ENCODE measurements at regions not wholly inside any gene's neighbourhood (a gene's known extent, or its start where the extent isn't known, plus 50 kb on each side); places are given as distances from the start of the nearest gene placed in this dataset.

GRCh38 chr3:167116120-167116922 is 263.8 kb downstream of the ZBBX start:
- BruUV-seq (replicated peaks) = no TSS peak
- H3K27ac ChIP-seq (ENCODE audit: extremely low read length, insufficient read depth, low read length) = no peak overlapping the region
- H2AFZ ChIP-seq (ENCODE audit: low read length) = no peak overlapping the region
- ChIA-PET POLR2A (no interaction called here), CTCF (ENCODE audit: low intra/inter-chr PET ratio, low total read pairs) (no interaction called here)
- ATAC-seq (no peak; the same call in 2 of the 3 replicates), FAIRE-seq (no peak), DNase-seq (ENCODE audit: low spot score) (no peak)
- no CpG with 5 or more reads among the region's 32 CpGs for WGBS (ENCODE audit: low lambda C conversion rate)
- no peak overlapping the region for H3K4me2 ChIP-seq (ENCODE audit: low read depth, low read length)
- no peaks in the 10 kb centered on the region for H3K4me1 ChIP-seq (ENCODE audit: insufficient read depth, low read length)
- no peak for TF ChIP-seq ZMAT5 (CRISPR knock-in tag; IDR thresholded peaks at IDR 0.05; ENCODE audit: borderline replicate concordance, low read depth)
- TF ChIP-seq MTERF4 (CRISPR knock-in tag; IDR thresholded peaks at IDR 0.05) = no peak
- TF ChIP-seq ZBTB34 (CRISPR knock-in tag; IDR thresholded peaks at IDR 0.05) = no peak
- no peak for TF ChIP-seq PRPF4 (IDR thresholded peaks at IDR 0.05; ENCODE audit: low read depth, low read length, poor library complexity, severe bottlenecking)
- TF ChIP-seq ZMYM4 (CRISPR knock-in tag; IDR thresholded peaks at IDR 0.05) = no peak
- no peak for TF ChIP-seq STAT5B (CRISPR knock-in tag; IDR thresholded peaks at IDR 0.05)
- no peak for TF ChIP-seq ZNF800 (CRISPR knock-in tag; IDR thresholded peaks at IDR 0.05)
- no peak for TF ChIP-seq RXRB (CRISPR knock-in tag; IDR thresholded peaks at IDR 0.05; ENCODE audit: borderline replicate concordance)
- TF ChIP-seq ZNF564 (CRISPR knock-in tag; IDR thresholded peaks at IDR 0.05) = no peak
- no peak for TF ChIP-seq ZNF441 (CRISPR knock-in tag; IDR thresholded peaks at IDR 0.05; ENCODE audit: borderline replicate concordance)
- TF ChIP-seq MBD4 (IDR thresholded peaks at IDR 0.05; ENCODE audit: borderline replicate concordance, low read length) = no peak
- TF ChIP-seq ZNF556 (CRISPR knock-in tag; IDR thresholded peaks at IDR 0.05; ENCODE audit: borderline replicate concordance) = no peak
- TF ChIP-seq ARNTL (CRISPR knock-in tag; IDR thresholded peaks at IDR 0.05) = no peak
- no peaks in the 10 kb centered on the region for H4K20me1 ChIP-seq (ENCODE audit: insufficient read depth, low read length)
- no peaks in the 10 kb centered on the region for H3K79me2 ChIP-seq (ENCODE audit: insufficient read depth, low read length)
- H3K9me3 ChIP-seq (ENCODE audit: low read length) = no peaks in the 10 kb centered on the region
- no peak overlapping the region for H3K9ac ChIP-seq (ENCODE audit: insufficient read depth, low read depth, low read length)
- H3K36me3 ChIP-seq (replicated peaks in 1 of 2; ENCODE audit: control insufficient read depth in 1 of 2, insufficient read depth in 2 of 2, low read length in 2 of 2) = no peaks in the 10 kb centered on the region
- in situ Hi-C loops (cut with HindIII; ENCODE audit: extremely low pct_ligation_motif_present, low pct_unique_long_range_greater_than_20kb) = no loop called here
- H3K4me3 ChIP-seq (replicated peaks in 1 of 3; ENCODE audit: insufficient read depth in 1 of 3, low read depth in 2 of 3, low read length in 3 of 3) = no peak overlapping the region
- no peaks in the 10 kb centered on the region for H3K27me3 ChIP-seq (ENCODE audit: control insufficient read depth in 1 of 2, insufficient read depth in 2 of 2, low read length in 2 of 2)
- intact Hi-C loops (cut with micrococcal nuclease; ENCODE audit: unreplicated experiment) = no loop called here

Measured in HepG2 (cell line).